ENCODE measurements at regions not wholly inside any gene's neighbourhood (a gene's known extent, or its start where the extent isn't known, plus 50 kb on each side); places are given as distances from the start of the nearest gene placed in this dataset.

DNA sequence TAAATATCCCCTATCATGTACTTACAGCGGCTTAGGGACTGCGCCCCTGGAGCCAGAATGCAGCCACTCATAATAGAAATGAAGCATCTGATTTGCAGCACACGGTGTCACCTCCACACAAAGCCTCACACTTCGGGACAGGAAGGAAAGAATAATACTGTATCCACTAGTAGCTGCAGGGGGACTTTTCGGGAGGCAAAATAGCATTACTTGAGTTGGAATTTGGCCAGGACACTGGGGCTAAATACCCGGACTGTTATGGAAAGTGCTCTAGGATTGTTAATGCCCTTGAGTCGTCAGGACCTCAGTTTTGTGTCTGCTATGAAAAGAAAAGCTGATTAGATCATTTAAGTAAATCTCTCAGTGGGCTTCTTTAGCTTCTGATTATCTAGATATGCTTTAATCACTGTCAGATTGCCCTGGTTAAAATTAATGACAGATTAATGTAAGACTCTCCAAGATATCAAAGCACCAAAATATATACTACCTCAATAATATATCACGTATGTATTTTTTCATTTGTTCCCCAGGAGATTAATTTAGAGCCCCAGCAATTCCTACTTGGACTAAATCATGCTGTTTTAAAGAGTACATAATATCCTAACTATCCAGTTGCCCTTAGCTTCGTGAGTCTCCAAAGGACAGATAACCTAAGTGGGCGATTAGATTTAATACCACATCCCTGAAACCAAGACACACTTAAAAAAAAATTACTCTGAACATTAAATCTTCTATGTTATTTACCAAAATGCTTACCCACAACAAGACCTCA, 173.0 kb upstream of the NEBL start:
- Histone ChIP-seq H3K9me3 (ENCODE audit: control insufficient read depth in 2 of 2, insufficient read depth in 1 of 2, low read depth in 1 of 2, low read length in 1 of 2) (no peaks in the 10 kb centered on the region), H3K4me1 (ENCODE audit: control insufficient read depth in 3 of 3, insufficient read depth in 2 of 3, low read depth in 1 of 3, low read length in 2 of 3) (no peaks in the 10 kb centered on the region), H3K27ac (ENCODE audit: low read depth in 1 of 3, low read length in 2 of 3) (no peak overlapping the region), H3K36me3 (ENCODE audit: control insufficient read depth in 3 of 3, insufficient read depth in 2 of 3, low read depth in 1 of 3, low read length in 3 of 3) (no peaks in the 10 kb centered on the region), H3K27me3 (ENCODE audit: control insufficient read depth in 3 of 3, insufficient read depth in 3 of 3, low read length in 3 of 3) (peaks cover 0 to 2% (median 0%) of the 10 kb centered on the region in 3 donors), H3K4me3 (ENCODE audit: low read depth in 1 of 3, low read length in 3 of 3) (no peak overlapping the region)
- 61 to 70% (median 63%) methylated on average over 10 of the region's 10 CpGs for WGBS, 3 donors
- DNase-seq = no peak
- no peak for FAIRE-seq

DNA sequence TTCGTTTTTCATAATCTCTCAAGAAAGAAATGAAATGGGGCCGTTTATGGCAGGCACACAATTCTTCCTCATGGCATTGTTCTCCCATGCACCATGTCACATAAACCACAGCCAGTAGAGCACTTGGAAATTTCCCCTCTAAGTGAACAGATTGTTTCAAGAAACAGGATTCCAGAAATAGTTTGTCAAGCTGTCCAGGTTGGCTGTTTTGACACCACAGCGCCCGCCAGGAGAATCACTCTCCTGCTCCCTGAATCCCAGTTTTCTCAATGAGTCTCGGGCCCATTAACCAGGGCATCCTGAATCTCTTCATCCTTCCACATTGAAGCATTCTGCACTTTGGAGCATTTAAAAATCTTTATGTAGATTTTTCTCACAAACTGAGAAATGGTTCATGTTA, 172.2 kb upstream of the NEBL start:
- Histone ChIP-seq H3K9me3 (ENCODE audit: control insufficient read depth in 2 of 2, insufficient read depth in 1 of 2, low read depth in 1 of 2, low read length in 1 of 2) (no peaks in the 10 kb centered on the region), H3K27me3 (ENCODE audit: control insufficient read depth in 3 of 3, insufficient read depth in 3 of 3, low read length in 3 of 3) (peaks cover 0 to 2% (median 0%) of the 10 kb centered on the region in 3 donors), H3K4me3 (ENCODE audit: low read depth in 1 of 3, low read length in 3 of 3) (no peak overlapping the region), H3K36me3 (ENCODE audit: control insufficient read depth in 3 of 3, insufficient read depth in 2 of 3, low read depth in 1 of 3, low read length in 3 of 3) (no peaks in the 10 kb centered on the region), H3K4me1 (ENCODE audit: control insufficient read depth in 3 of 3, insufficient read depth in 2 of 3, low read depth in 1 of 3, low read length in 2 of 3) (no peaks in the 10 kb centered on the region), H3K27ac (ENCODE audit: low read depth in 1 of 3, low read length in 2 of 3) (no peak overlapping the region)
- 80 to 85% (median 82%) methylated on average over 5 of the region's 5 CpGs for WGBS, 3 donors
- FAIRE-seq (no peak), DNase-seq (no peak)

DNA sequence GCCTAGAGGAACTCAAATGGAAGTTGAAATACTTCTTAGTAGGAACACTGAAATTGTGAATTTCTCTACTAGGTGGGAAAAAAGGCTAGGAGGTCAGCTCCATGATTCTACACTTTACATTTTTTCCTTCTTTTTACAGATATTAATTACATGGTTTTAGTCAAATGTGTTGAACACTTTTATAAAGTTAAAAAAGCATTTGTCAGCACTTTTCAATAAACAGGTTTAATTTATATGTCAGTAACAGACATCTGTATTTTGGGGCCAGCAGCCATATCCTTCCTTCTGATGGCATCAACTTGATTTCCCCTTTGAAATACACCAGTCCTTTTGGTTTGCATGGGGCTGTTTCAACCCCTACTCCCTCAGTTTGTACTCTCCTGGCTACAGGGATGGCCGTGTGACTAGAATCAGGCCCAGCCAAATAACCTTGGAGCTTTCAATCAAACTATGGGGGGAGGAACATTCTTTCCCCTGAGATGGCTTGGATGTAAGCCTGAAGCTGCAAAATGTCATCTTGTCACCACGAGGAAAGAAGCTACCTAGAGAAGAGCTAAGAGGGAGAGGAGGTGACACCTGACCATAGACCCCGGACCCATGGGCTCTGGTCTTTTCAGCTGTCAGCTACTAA, 171.0 kb upstream of the NEBL start:
- no peak for FAIRE-seq
- 63 to 70% (median 68%) methylated on average over 3 of the region's 3 CpGs for WGBS, 3 donors

DNA sequence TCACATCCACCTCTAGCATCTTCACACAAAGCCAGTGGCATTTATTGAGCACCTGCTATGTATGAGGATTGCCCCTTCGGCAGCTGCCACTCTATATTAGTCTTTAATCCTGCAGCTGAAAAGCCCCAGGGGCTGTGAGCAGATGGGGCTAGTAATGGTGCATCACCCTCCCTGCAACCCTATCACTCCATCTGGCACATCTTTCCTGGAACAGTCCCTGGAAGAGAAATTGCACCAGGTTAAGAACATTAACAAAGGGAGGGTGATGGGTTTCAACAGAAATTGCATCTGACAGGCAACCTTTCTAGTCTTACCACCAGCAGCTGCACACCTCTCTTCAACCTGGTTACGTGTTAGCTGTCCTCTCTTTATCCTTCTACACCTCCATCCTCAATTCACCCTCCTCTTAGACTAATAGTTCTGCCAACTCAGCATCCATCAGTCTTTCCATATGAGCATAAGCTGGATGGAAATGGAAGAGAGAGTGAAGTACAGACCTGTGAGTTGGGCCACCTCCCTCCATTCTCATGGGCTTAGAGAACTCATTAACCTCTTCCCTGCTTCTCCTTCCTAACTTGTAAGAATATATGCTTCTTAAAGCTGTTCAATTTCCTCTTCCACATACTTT, 168.6 kb upstream of the NEBL start:
- no peak overlapping the region for H3K27ac ChIP-seq (ENCODE audit: low read depth in 1 of 3, low read length in 2 of 3)
- no peak overlapping the region for H3K4me3 ChIP-seq (ENCODE audit: low read depth in 1 of 3, low read length in 3 of 3)
- 84 to 90% (median 84%) methylated on average over 2 of the region's 2 CpGs for WGBS, 3 donors
- H3K4me1 ChIP-seq (ENCODE audit: control insufficient read depth in 3 of 3, insufficient read depth in 2 of 3, low read depth in 1 of 3, low read length in 2 of 3) = no peaks in the 10 kb centered on the region
- no peaks in the 10 kb centered on the region for H3K36me3 ChIP-seq (ENCODE audit: control insufficient read depth in 3 of 3, insufficient read depth in 2 of 3, low read depth in 1 of 3, low read length in 3 of 3)
- no peaks in the 10 kb centered on the region for H3K9me3 ChIP-seq (ENCODE audit: control insufficient read depth in 2 of 2, insufficient read depth in 1 of 2, low read depth in 1 of 2, low read length in 1 of 2)
- peaks cover 0 to 2% (median 0%) of the 10 kb centered on the region in 3 donors for H3K27me3 ChIP-seq (ENCODE audit: control insufficient read depth in 3 of 3, insufficient read depth in 3 of 3, low read length in 3 of 3)
- DNase-seq (no peak), FAIRE-seq (no peak)

More for the DNA sequence above, 171.0 kb upstream of the NEBL start:
- Histone ChIP-seq H3K27me3 (ENCODE audit: control insufficient read depth in 3 of 3, insufficient read depth in 3 of 3, low read length in 3 of 3) (peaks cover 0 to 2% (median 0%) of the 10 kb centered on the region in 3 donors), H3K9me3 (ENCODE audit: control insufficient read depth in 2 of 2, insufficient read depth in 1 of 2, low read depth in 1 of 2, low read length in 1 of 2) (no peaks in the 10 kb centered on the region), H3K27ac (ENCODE audit: low read depth in 1 of 3, low read length in 2 of 3) (no peak overlapping the region), H3K4me1 (ENCODE audit: control insufficient read depth in 3 of 3, insufficient read depth in 2 of 3, low read depth in 1 of 3, low read length in 2 of 3) (no peaks in the 10 kb centered on the region), H3K4me3 (ENCODE audit: low read depth in 1 of 3, low read length in 3 of 3) (no peak overlapping the region), H3K36me3 (ENCODE audit: control insufficient read depth in 3 of 3, insufficient read depth in 2 of 3, low read depth in 1 of 3, low read length in 3 of 3) (no peaks in the 10 kb centered on the region)
- no peak for DNase-seq

DNA sequence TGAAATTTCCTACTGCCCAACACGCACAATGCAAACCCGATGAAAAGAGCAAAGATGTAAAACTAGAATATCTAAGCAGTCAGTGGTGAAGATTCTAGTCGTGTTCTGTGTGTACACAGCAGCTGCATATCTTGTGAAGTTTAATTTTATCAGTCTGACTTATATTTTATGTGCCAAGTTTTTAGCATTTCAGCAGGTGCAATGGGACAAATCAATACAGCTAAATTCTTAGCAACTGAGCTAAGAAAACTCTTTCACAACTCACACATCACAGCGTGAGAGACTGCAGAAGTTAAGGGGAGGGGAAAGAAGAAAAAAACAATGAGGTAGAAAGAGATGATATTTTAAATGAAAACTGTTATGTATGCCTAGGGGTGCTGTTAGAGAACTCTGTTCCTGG, 164.9 kb upstream of the NEBL start:
- Histone ChIP-seq H3K4me3 (ENCODE audit: low read depth in 1 of 3, low read length in 3 of 3) (no peak overlapping the region), H3K36me3 (ENCODE audit: control insufficient read depth in 3 of 3, insufficient read depth in 2 of 3, low read depth in 1 of 3, low read length in 3 of 3) (no peaks in the 10 kb centered on the region), H3K27me3 (ENCODE audit: control insufficient read depth in 3 of 3, insufficient read depth in 3 of 3, low read length in 3 of 3) (no peaks in the 10 kb centered on the region), H3K9me3 (ENCODE audit: control insufficient read depth in 2 of 2, insufficient read depth in 1 of 2, low read depth in 1 of 2, low read length in 1 of 2) (peaks cover 0 to 3% of the 10 kb centered on the region in 2 donors), H3K4me1 (ENCODE audit: control insufficient read depth in 3 of 3, insufficient read depth in 2 of 3, low read depth in 1 of 3, low read length in 2 of 3) (no peaks in the 10 kb centered on the region), H3K27ac (ENCODE audit: low read depth in 1 of 3, low read length in 2 of 3) (no peak overlapping the region)
- WGBS, 3 donors = 36 to 65% (median 49%) methylated on average over 4 of the region's 4 CpGs
- DNase-seq (no peak), FAIRE-seq (no peak)

DNA sequence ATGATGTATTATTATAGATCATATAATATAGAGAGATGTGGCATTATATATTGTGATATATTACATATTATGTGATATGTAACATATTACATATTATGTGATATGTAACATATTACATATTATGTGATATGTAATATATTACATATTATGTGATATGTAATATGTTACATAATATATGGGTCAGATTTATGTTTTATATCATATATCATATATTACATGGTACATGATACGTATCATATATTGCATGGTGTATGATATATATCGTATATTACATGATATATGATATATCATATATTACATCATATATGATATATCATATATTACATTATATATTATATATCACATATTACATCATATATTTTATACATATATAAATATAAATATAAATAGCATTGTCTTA, 164.1 kb upstream of the NEBL start:
- Histone ChIP-seq H3K4me1 (ENCODE audit: control insufficient read depth in 3 of 3, insufficient read depth in 2 of 3, low read depth in 1 of 3, low read length in 2 of 3) (no peaks in the 10 kb centered on the region), H3K36me3 (ENCODE audit: control insufficient read depth in 3 of 3, insufficient read depth in 2 of 3, low read depth in 1 of 3, low read length in 3 of 3) (no peaks in the 10 kb centered on the region), H3K27me3 (ENCODE audit: control insufficient read depth in 3 of 3, insufficient read depth in 3 of 3, low read length in 3 of 3) (no peaks in the 10 kb centered on the region), H3K27ac (ENCODE audit: low read depth in 1 of 3, low read length in 2 of 3) (no peak overlapping the region), H3K9me3 (ENCODE audit: control insufficient read depth in 2 of 2, insufficient read depth in 1 of 2, low read depth in 1 of 2, low read length in 1 of 2) (peaks cover 0 to 3% of the 10 kb centered on the region in 2 donors), H3K4me3 (ENCODE audit: low read depth in 1 of 3, low read length in 3 of 3) (no peak overlapping the region)
- DNase-seq (no peak), FAIRE-seq (peak; percentile 84)
- 94 to 100% (median 99%) methylated on average over 2 of the region's 2 CpGs for WGBS, 3 donors

DNA sequence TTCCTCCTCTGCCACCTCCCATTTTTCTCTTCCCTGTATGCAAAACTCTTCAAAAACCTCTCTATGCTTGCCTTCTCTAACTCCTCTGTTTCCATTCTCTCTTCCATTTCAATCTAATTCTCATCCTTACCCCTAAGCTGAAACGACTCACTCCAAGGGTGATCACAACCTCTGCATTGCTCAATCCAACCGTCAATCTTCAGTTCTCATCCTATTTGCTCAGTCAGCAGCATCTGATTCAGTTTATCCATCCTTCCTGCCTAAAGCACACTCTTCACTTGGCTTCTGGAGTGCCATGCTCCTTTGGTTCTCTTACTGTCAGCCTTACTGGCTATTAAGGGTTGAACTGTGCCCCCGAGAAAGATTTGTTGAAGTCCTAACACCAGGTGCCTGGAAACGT, 163.5 kb upstream of the NEBL start:
- no peak overlapping the region for H3K27ac ChIP-seq (ENCODE audit: low read depth in 1 of 3, low read length in 2 of 3)
- H3K27me3 ChIP-seq (ENCODE audit: control insufficient read depth in 3 of 3, insufficient read depth in 3 of 3, low read length in 3 of 3) = no peaks in the 10 kb centered on the region
- H3K4me1 ChIP-seq (ENCODE audit: control insufficient read depth in 3 of 3, insufficient read depth in 2 of 3, low read depth in 1 of 3, low read length in 2 of 3) = no peaks in the 10 kb centered on the region
- no peak for DNase-seq
- peaks cover 0 to 3% of the 10 kb centered on the region in 2 donors for H3K9me3 ChIP-seq (ENCODE audit: control insufficient read depth in 2 of 2, insufficient read depth in 1 of 2, low read depth in 1 of 2, low read length in 1 of 2)
- FAIRE-seq = no peak
- H3K4me3 ChIP-seq (ENCODE audit: low read depth in 1 of 3, low read length in 3 of 3) = no peak overlapping the region
- no peaks in the 10 kb centered on the region for H3K36me3 ChIP-seq (ENCODE audit: control insufficient read depth in 3 of 3, insufficient read depth in 2 of 3, low read depth in 1 of 3, low read length in 3 of 3)
- 71 to 81% (median 81%) methylated on average over 4 of the region's 4 CpGs for WGBS, 3 donors

DNA sequence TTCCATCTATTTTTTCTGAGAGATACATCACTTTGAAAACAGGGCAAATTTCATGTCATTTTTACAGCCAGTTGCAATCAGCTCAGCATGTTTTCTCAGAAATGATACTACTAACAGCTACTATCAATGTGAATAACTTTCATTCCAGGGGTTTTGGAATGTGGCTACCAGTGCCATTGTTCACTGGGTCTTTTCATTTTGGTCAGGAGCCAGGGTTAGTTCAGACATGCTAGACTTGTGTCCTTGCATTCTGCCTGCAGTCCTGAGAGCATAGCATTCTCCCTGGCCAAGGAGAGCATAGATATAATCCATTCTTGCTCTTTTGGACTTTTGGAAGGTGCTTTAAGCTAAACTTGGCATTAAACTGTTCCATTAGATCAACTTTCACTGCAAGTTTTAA, 160.9 kb upstream of the NEBL start:
- Histone ChIP-seq H3K27ac (ENCODE audit: low read depth in 1 of 3, low read length in 2 of 3) (no peak overlapping the region), H3K4me1 (ENCODE audit: control insufficient read depth in 3 of 3, insufficient read depth in 2 of 3, low read depth in 1 of 3, low read length in 2 of 3) (no peaks in the 10 kb centered on the region), H3K36me3 (ENCODE audit: control insufficient read depth in 3 of 3, insufficient read depth in 2 of 3, low read depth in 1 of 3, low read length in 3 of 3) (no peaks in the 10 kb centered on the region), H3K4me3 (ENCODE audit: low read depth in 1 of 3, low read length in 3 of 3) (no peak overlapping the region), H3K9me3 (ENCODE audit: control insufficient read depth in 2 of 2, insufficient read depth in 1 of 2, low read depth in 1 of 2, low read length in 1 of 2) (peaks cover 0 to 3% of the 10 kb centered on the region in 2 donors), H3K27me3 (ENCODE audit: control insufficient read depth in 3 of 3, insufficient read depth in 3 of 3, low read length in 3 of 3) (no peaks in the 10 kb centered on the region)
- FAIRE-seq (no peak), DNase-seq (no peak)

All from small intestine (tissue), 7 donors.